GM23248 (cell line): ENCODE measurements at regions not wholly inside any gene's neighbourhood (a gene's known extent, or its start where the extent isn't known, plus 50 kb on each side); places are given as distances from the start of the nearest gene placed in this dataset.

Experiments used
- DNase-seq: peaks from one replicate; pipeline ENCODE4 v3.0.0-alpha.2; 2015
- H2AFZ ChIP-seq: fragments of 200-600 bp; sonication (generic); 2 replicates; pipeline ENCODE4 v1.6.1; 2016; ENCODE audit warnings: antibody characterized with exemption
- H3F3A ChIP-seq: fragments of 200-600 bp; sonication (generic); 2 replicates; pipeline ENCODE4 v1.6.1; 2016; ENCODE audit warnings: mild to moderate bottlenecking, antibody characterized with exemption, mixed run types; ENCODE audit not compliant: insufficient read depth
- H3K27ac ChIP-seq: fragments of 200-600 bp; sonication (generic); 2 replicates; pipeline ENCODE4 v1.5.1; 2016; ENCODE audit warnings: mild to moderate bottlenecking
- H3K27me3 ChIP-seq: fragments of 200-600 bp; sonication (generic); replicated peaks from 2 replicates; pipeline ENCODE4 v1.6.1; 2016; ENCODE audit warnings: mild to moderate bottlenecking; ENCODE audit not compliant: insufficient read depth
- H3K36me3 ChIP-seq: fragments of 200-600 bp; sonication (generic); 2 replicates; pipeline ENCODE4 v1.6.1; 2016; ENCODE audit warnings: low read depth, mild to moderate bottlenecking
- H3K4me1 ChIP-seq: fragments of 200-600 bp; sonication (generic); 2 replicates; pipeline ENCODE4 v1.6.1; 2016; ENCODE audit warnings: mild to moderate bottlenecking; ENCODE audit not compliant: insufficient read depth
- H3K4me2 ChIP-seq: fragments of 200-600 bp; sonication (generic); one replicate; pipeline ENCODE4 v1.6.1; 2016; ENCODE audit warnings: mild to moderate bottlenecking; ENCODE audit not compliant: unreplicated experiment
- H3K4me3 ChIP-seq: fragments of 200-600 bp; sonication (generic); 2 replicates; pipeline ENCODE4 v1.5.1; 2016; ENCODE audit warnings: mild to moderate bottlenecking
- H3K79me2 ChIP-seq: fragments of 200-600 bp; sonication (generic); 2 replicates; pipeline ENCODE4 v1.6.1; 2016; ENCODE audit warnings: mild to moderate bottlenecking; ENCODE audit not compliant: insufficient read depth
- H3K9ac ChIP-seq: fragments of 200-600 bp; sonication (generic); 2 replicates; pipeline ENCODE4 v1.6.1; 2016; ENCODE audit warnings: mild to moderate bottlenecking
- H3K9me2 ChIP-seq: fragments of 200-600 bp; sonication (generic); 2 replicates; pipeline ENCODE4 v1.6.1; 2016; ENCODE audit warnings: mixed run types, mild to moderate bottlenecking, moderate library complexity; ENCODE audit not compliant: insufficient read depth
- H3K9me3 ChIP-seq: fragments of 200-600 bp; sonication (generic); one replicate; pipeline ENCODE4 v1.6.1; 2017; ENCODE audit warnings: low read depth
- H4K20me1 ChIP-seq: fragments of 200-600 bp; sonication (generic); 2 replicates; pipeline ENCODE4 v1.6.0; 2016; ENCODE audit not compliant: insufficient read depth
- EZH2 ChIP-seq: fragments of 200-600 bp; sonication (generic); IDR thresholded peaks from 2 replicates; pipeline ENCODE4 v1.6.1; 2018; ENCODE audit warnings: antibody characterized with exemption, mild to moderate bottlenecking; ENCODE audit not compliant: insufficient read depth, poor library complexity, severe bottlenecking
- EZH2phosphoT487 ChIP-seq: fragments of 200-600 bp; sonication (generic); IDR thresholded peaks from 2 replicates; pipeline ENCODE4 v1.6.1; 2018; ENCODE audit warnings: antibody characterized with exemption, moderate library complexity, mild to moderate bottlenecking, low read depth; ENCODE audit not compliant: insufficient read depth
- WGBS, 2 experiments: methylation state at CpG; one replicate each; pipeline ENCODE4 v1.1.6; 2015 to 2017; ENCODE audit warnings: low lambda C conversion rate in 2 of 2, low coverage in 1 of 2; ENCODE audit errors: missing lambda C conversion rate in 2 of 2; 5-methylcytosine and 5-hydroxymethylcytosine counted together
- in situ Hi-C: fragments of 300-500 bp; cut with MboI; formaldehyde crosslinking; loops from 2 replicates; pipeline ENCODE4 v1.15.0; 2020

GRCh38 chrX:69218407-69218997 lies 53.2 kb upstream of the PJA1 start:
- 94 to 100% methylated on average over 1 to 2 of the region's 2 CpGs for WGBS, 2 experiments
- Histone ChIP-seq H3K9me2 (no peaks in the 10 kb centered on the region), H3K9me3 (no peaks in the 10 kb centered on the region), H3K27me3 (no peaks in the 10 kb centered on the region), H4K20me1 (no peaks in the 10 kb centered on the region), H3K4me2 (no peak overlapping the region), H3K9ac (no peak overlapping the region), H3K27ac (no peak overlapping the region), H3K4me3 (no peak overlapping the region), H2AFZ (no peak overlapping the region), H3K36me3 (no peaks in the 10 kb centered on the region), H3F3A (no peaks in the 10 kb centered on the region), H3K4me1 (no peaks in the 10 kb centered on the region), H3K79me2 (no peaks in the 10 kb centered on the region)
- in situ Hi-C loops: loop anchor here (5.0 kb wide), 1 partner anchor 391 kb away; the partner anchor contains the start of gene EFNB1
- TF ChIP-seq EZH2 (no peak), EZH2phosphoT487 (no peak)
- no peak for DNase-seq

- Histone ChIP-seq H3K4me1 (no peaks in the 10 kb centered on the region), H4K20me1 (no peaks in the 10 kb centered on the region), H3K9ac (no peak overlapping the region), H3K27ac (no peak overlapping the region), H3K4me3 (no peak overlapping the region), H3K79me2 (no peaks in the 10 kb centered on the region), H3K9me2 (no peaks in the 10 kb centered on the region), H3K27me3 (no peaks in the 10 kb centered on the region), H3K36me3 (no peaks in the 10 kb centered on the region), H3F3A (no peaks in the 10 kb centered on the region), H2AFZ (no peak overlapping the region), H3K9me3 (no peaks in the 10 kb centered on the region), H3K4me2 (no peak overlapping the region)
- 81 to 100% methylated on average over 1 to 4 of the region's 5 CpGs for WGBS, 2 experiments
- in situ Hi-C loops: loop anchor here (5.0 kb wide), 1 partner anchor 390 kb away; the partner anchor contains the start of gene EFNB1
- DNase-seq: no peak
- TF ChIP-seq EZH2: no peak
- TF ChIP-seq EZH2phosphoT487: no peak
These were observed 51.7 kb upstream of the PJA1 start for GRCh38 chrX:69216911-69217310.

- Histone ChIP-seq H3K27ac (no peak overlapping the region), H3K9ac (no peak overlapping the region), H2AFZ (no peak overlapping the region), H3K79me2 (no peaks in the 10 kb centered on the region), H4K20me1 (no peaks in the 10 kb centered on the region), H3K9me3 (no peaks in the 10 kb centered on the region), H3K4me2 (no peak overlapping the region), H3K36me3 (no peaks in the 10 kb centered on the region), H3K4me1 (no peaks in the 10 kb centered on the region), H3K27me3 (no peaks in the 10 kb centered on the region), H3K4me3 (no peak overlapping the region), H3K9me2 (no peaks in the 10 kb centered on the region), H3F3A (no peaks in the 10 kb centered on the region)
- in situ Hi-C loops: loop anchor here (5.0 kb wide), 1 partner anchor 389 kb away; the partner anchor contains the start of gene EFNB1
- TF ChIP-seq EZH2 (no peak), EZH2phosphoT487 (no peak)
- 0% methylated on average over 1 of the region's 1 CpG for whole genome bisulfite sequencing, 2 experiments
- no peak for DNase-seq
These were observed 51.2 kb upstream of the PJA1 start for GRCh38 chrX:69216446-69216845.

- H3K79me2 ChIP-seq: no peaks in the 10 kb centered on the region
- H3K9me2 ChIP-seq: no peaks in the 10 kb centered on the region
- H3K27ac ChIP-seq: no peak overlapping the region
- 83 to 84% methylated on average over 15 to 17 of the region's 17 CpGs for WGBS, 2 experiments
- no peak overlapping the region for H2AFZ ChIP-seq
- no peak for DNase-seq
- H3F3A ChIP-seq: no peaks in the 10 kb centered on the region
- in situ Hi-C loops: loop anchor here (5.0 kb wide), 1 partner anchor 388 kb away; the partner anchor contains the start of gene EFNB1
- no peak overlapping the region for H3K9ac ChIP-seq
- H3K4me2 ChIP-seq: no peak overlapping the region
- no peaks in the 10 kb centered on the region for H3K27me3 ChIP-seq
- H4K20me1 ChIP-seq: no peaks in the 10 kb centered on the region
- TF ChIP-seq EZH2 (no peak), EZH2phosphoT487 (no peak)
- H3K4me3 ChIP-seq: no peak overlapping the region
- no peaks in the 10 kb centered on the region for H3K36me3 ChIP-seq
- H3K4me1 ChIP-seq: no peaks in the 10 kb centered on the region
- no peaks in the 10 kb centered on the region for H3K9me3 ChIP-seq
These were observed 50.1 kb upstream of the PJA1 start for GRCh38 chrX:69215161-69215875.
